ENCODE measurements at regions not wholly inside any gene's neighbourhood (a gene's known extent, or its start where the extent isn't known, plus 50 kb on each side); places are given as distances from the start of the nearest gene placed in this dataset.
"Not testable (repeated sequence)": the region's sequence is repeated elsewhere in the genome, so short reads cannot be mapped to it uniquely, and the experiment has no call there.

- no peak for DNase-seq (ENCODE audit: low read depth in 2 of 2)
Observed at GRCh38 chr6:22147921-22148776, 148.7 kb downstream of the PRL start.

GRCh38 chr6:22149096-22149495 is 147.7 kb downstream of the PRL start:
- DNase-seq (ENCODE audit: low read depth in 2 of 2): no peak

- DNase-seq (ENCODE audit: low read depth in 2 of 2): no peak
Observed at GRCh38 chr6:22149501-22150367, 147.1 kb downstream of the PRL start.

GRCh38 chr6:22150368-22151035 is 146.3 kb downstream of the PRL start:
- DNase-seq (ENCODE audit: low read depth in 2 of 2): no peak

GRCh38 chr6:22151892-22152291 is 144.9 kb downstream of the PRL start:
- DNase-seq (ENCODE audit: low read depth in 2 of 2): no peak

- DNase-seq (ENCODE audit: low read depth in 2 of 2): no peak
Observed at GRCh38 chr6:22152841-22153240, 144.0 kb downstream of the PRL start.

- DNase-seq (ENCODE audit: low read depth in 2 of 2): no peak
Observed at GRCh38 chr6:22153384-22154158, 143.3 kb downstream of the PRL start.

- no peak for DNase-seq (ENCODE audit: low read depth in 2 of 2)
Observed at GRCh38 chr6:22155551-22155950, 141.3 kb downstream of the PRL start.

GRCh38 chr6:22157233-22157632 is 139.6 kb downstream of the PRL start:
- DNase-seq (ENCODE audit: low read depth in 2 of 2): no peak

- DNase-seq (ENCODE audit: low read depth in 2 of 2): no peak
Observed at GRCh38 chr6:22164236-22164635, 132.6 kb downstream of the PRL start.

- DNase-seq (ENCODE audit: low read depth in 2 of 2): not testable (repeated sequence)
Observed at GRCh38 chr6:22171006-22171405, 125.8 kb downstream of the PRL start.

GRCh38 chr6:22171885-22172284 is 125.0 kb downstream of the PRL start:
- DNase-seq (ENCODE audit: low read depth in 2 of 2): not testable (repeated sequence)

GRCh38 chr6:22173311-22173710 is 123.5 kb downstream of the PRL start:
- no peak for DNase-seq (ENCODE audit: low read depth in 2 of 2)

- DNase-seq (ENCODE audit: low read depth in 2 of 2): not testable (repeated sequence)
Observed at GRCh38 chr6:22180250-22180649, 116.6 kb downstream of the PRL start.

- no peak for DNase-seq (ENCODE audit: low read depth in 2 of 2)
Observed at GRCh38 chr6:22184371-22184770, 112.5 kb downstream of the PRL start.

GRCh38 chr6:22189946-22190345 is 106.9 kb downstream of the PRL start:
- DNase-seq (ENCODE audit: low read depth in 2 of 2): no peak

- no peak for DNase-seq (ENCODE audit: low read depth in 2 of 2)
Observed at GRCh38 chr6:22194188-22194921, 102.5 kb downstream of the PRL start.

GRCh38 chr6:22199771-22200170 is 97.1 kb downstream of the PRL start:
- DNase-seq (ENCODE audit: low read depth in 2 of 2): no peak

- no peak for DNase-seq (ENCODE audit: low read depth in 2 of 2)
Observed at GRCh38 chr6:22204153-22204552, 92.7 kb downstream of the PRL start.

GRCh38 chr6:22205266-22205665 is 91.6 kb downstream of the PRL start:
- no peak for DNase-seq (ENCODE audit: low read depth in 2 of 2)

- no peak for DNase-seq (ENCODE audit: low read depth in 2 of 2)
Observed at GRCh38 chr6:22206106-22206505, 90.7 kb downstream of the PRL start.
